ENCODE measurements at regions not wholly inside any gene's neighbourhood (a gene's known extent, or its start where the extent isn't known, plus 50 kb on each side); places are given as distances from the start of the nearest gene placed in this dataset.

- TF ChIP-seq CTCF (IDR thresholded peaks at IDR 0.05; ENCODE audit: low read depth, low read length, poor library complexity, severe bottlenecking) = no peak
- no peak for TF ChIP-seq EZH2phosphoT487 (IDR thresholded peaks at IDR 0.05; ENCODE audit: borderline replicate concordance, low read length)
Observed at GRCh38 chr9:80771555-80772347, 917.6 kb downstream of the TLE1 start.
